HG03280 (cell line): ENCODE measurements at regions not wholly inside any gene's neighbourhood (a gene's known extent, or its start where the extent isn't known, plus 50 kb on each side); places are given as distances from the start of the nearest gene placed in this dataset.
"Not testable (repeated sequence)": the region's sequence is repeated elsewhere in the genome, so short reads cannot be mapped to it uniquely, and the experiment has no call there.

Experiments used
- ATAC-seq: cut with Tn5 transposase; IDR thresholded peaks from one replicate; pipeline ENCODE4 v1.9.1; 2021; ENCODE audit warnings: mild to moderate bottlenecking, moderate library complexity; ENCODE audit not compliant: unreplicated experiment

DNA sequence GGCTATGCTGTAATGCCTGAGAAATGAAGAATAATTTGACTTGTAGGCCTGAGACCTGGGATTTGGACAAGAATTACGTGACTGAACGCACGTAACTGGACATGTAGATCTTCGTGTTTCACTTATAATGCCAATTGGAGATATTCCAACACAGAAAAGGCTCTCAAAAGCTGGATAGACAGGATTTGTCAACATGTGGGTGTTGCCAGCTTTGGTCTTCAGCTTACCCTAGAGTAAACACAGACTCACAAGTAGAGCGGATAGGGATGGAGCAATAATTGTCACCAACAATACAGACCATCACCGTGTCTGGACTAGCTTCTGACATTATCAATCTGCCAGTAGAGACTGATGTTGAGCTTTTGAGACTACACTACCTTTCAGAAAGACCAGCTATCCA is 1511.0 kb upstream of the ADGRL3 start:
- no peak for ATAC-seq

DNA sequence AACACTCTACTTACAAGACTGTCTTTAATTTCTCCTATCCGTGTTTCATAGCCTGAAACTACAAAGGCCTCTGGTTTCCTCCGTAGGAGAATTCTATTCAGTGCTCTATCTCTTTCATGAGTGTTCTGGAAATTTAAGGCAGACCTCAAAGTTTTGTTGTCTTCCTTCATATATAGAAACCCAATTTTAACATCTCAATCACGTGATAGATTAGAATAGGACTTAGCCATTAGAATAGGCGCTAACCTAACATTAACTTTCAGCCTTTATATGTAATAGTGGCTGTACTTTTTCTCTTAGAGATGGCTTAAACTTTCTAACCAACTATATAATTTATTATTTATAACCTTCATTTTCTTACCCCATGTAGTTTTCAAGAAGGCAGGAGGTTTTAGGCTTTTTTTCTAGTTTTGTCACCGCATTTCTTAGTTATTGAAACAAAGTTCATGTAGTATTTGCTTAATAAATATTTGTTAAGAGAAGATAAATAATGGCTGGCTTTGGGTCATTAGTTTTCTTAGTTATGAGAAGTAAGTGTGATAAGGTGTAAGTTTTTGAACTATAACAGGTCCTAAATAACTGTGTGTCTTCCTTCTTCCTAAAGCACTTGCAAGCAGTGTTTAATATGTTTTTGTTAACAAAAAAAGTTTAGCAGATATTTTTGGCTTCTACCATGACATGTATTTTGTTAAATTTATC is 1504.6 kb upstream of the ADGRL3 start:
- ATAC-seq = no peak

DNA sequence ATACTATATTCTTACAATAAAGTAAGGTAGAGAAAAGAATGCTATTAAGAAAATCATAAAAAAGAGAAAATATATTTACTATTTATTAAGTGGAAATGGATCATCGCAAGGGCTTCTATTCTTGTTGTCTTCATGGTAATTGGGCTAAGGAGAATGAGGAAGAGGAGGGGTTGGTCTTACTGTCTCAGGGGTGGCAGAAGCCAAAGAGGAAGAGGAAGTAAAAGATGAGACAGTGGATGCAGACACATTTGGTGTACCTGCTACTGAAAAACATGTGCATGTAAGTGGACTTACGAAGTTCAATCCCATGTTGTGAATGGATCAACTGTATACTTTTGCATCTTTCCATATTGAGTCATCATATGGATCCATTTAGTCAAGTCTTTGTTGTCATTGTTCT is 1502.1 kb upstream of the ADGRL3 start:
- ATAC-seq = no peak

DNA sequence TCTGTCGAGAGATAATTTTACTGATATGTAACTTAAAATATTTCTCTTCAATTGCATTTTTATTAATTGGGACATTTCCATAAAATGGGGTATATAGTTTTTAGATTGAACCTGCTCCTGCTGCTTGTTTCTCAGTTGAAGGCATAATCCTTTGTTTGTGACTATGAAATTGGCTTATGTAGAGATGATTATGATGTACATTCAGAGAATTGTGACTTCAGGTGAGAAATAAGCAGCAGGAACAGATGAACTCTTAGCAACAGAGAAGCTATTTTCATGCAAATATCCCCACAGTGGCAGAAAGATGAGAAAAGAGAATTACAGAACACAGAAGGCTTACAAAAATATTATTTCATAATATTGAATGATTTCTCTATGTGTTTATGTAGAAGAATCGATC is 1499.5 kb upstream of the ADGRL3 start:
- no peak for ATAC-seq

DNA sequence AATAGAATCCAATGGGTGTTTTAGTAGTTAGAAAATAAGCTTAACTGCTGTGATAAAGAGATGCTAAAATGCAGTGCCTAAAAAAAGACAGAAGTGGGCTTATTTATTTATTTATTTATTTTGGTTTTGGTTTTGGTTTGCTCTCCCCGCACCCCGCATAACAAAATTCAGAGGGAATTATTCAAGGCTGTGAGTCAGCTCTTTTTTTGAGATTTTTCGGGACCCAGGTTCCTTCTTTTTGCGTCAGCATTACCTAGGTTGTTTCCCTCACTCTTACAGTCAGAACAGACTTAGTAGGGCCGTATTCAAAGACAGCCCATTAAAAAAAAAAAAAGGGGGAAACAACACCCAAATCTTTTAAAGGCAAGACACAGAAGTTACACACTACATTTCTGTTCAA is 1495.5 kb upstream of the ADGRL3 start:
- ATAC-seq = no peak

DNA sequence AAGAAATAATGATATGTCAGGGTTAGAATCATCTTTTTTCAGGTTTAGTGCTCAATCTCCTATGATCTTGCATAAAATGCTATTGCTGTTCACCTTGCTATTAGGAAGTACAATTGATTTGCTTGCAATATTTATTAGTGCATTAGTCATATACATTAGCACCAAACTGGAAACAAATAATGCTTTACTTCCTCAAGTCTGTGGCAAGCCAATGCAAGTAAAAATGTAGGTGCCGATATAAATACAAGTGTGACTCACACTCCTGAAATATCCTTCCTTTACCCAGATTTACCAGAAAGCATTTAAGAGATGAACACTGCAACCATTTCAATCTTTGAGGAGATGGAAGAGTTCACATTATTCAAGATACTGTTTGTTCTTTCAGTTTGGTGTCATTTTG is 1487.7 kb upstream of the ADGRL3 start:
- no peak for ATAC-seq

DNA sequence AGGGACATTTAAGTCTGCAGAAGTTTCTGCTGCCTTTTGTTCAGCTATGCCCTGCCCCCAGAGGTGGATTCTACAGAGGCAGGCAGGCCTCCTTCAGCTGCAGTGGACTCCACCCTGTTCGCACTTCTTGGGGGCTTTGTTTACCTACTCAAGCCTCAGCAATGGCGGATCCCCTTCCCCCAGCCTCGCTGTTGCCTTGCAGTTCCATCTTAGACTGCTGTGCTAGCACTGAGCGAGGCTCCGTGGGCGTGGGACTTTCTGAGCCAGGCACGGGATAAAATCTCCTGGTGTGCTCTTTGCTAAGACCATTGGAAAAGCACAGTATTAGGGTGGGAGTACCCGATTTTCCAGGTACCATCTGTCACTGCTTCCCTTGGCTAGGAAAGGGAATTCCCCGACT is 1475.8 kb upstream of the ADGRL3 start:
- ATAC-seq = not testable (repeated sequence)

DNA sequence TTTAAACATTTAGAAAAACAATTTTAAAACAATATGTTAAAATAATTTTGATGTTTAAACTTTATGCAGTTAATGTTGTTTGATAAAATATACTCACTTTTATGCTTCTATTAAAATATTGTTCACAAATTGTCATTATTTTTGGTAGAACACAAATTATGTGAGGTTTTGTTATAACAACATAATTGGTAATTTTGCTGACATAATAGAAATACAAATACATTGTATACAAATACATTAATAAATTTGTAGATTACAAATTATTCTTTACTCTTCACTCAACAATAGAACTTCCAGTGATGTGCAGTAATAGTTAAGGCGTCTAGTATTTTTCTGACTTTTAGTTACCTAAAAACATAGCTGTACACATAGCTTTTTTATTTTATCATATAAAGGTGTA is 1472.4 kb upstream of the ADGRL3 start:
- no peak for ATAC-seq

DNA sequence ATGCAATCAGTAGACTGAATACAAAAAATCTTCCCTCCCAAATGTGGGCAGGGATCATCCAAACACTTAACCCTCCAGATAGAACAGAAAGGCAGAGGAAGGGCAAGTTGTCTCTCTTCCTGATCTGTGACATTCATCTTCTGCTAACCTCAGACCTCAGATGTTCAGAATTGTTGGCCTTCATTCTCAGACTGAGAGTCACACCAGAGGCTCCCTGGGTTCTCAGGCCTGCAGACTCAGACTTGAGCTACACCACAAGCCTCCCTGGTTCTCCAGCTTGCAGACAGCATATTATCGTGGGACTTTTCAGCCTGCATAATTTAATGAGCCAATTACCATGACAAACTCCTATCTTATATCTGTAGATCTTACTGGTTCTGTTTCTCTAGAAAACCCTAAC is 1471.6 kb upstream of the ADGRL3 start:
- no peak for ATAC-seq

DNA sequence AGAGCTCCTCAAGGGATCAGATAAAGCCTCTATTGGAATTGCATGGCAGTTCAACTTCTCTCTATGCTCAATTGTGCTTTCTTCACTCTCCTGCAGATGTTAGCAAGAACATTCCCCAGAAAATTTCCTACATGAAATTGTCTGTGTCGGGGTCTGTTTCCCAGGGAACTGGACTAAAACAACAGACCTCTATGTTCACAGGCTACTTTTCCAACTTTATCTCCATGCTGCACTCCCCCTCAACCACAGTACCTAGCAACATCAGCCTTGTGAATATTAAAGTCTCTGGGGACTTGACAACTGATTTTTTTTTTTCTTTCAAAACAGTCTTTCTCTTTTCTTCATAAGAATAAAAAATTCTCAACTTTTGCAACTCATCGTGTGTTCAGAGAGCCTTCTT is 1470.8 kb upstream of the ADGRL3 start:
- no peak for ATAC-seq

DNA sequence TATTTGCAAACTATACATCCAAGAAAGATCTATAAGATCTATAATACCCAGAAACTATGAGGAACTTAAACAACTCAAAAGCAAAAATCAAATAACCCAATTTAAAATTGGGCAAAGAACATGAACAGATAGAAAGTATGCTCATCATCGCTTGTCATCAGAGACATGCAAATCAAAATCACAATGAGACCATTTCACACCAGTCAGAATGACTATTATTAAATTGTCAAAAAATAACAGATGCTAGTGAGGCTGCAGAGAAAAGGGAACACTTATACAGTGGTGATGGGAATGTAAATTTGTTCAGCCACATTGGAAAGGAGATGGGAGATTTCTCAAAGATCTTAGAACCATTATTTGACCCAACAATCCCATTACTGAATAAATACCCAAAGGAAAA is 1451.7 kb upstream of the ADGRL3 start:
- no peak for ATAC-seq

DNA sequence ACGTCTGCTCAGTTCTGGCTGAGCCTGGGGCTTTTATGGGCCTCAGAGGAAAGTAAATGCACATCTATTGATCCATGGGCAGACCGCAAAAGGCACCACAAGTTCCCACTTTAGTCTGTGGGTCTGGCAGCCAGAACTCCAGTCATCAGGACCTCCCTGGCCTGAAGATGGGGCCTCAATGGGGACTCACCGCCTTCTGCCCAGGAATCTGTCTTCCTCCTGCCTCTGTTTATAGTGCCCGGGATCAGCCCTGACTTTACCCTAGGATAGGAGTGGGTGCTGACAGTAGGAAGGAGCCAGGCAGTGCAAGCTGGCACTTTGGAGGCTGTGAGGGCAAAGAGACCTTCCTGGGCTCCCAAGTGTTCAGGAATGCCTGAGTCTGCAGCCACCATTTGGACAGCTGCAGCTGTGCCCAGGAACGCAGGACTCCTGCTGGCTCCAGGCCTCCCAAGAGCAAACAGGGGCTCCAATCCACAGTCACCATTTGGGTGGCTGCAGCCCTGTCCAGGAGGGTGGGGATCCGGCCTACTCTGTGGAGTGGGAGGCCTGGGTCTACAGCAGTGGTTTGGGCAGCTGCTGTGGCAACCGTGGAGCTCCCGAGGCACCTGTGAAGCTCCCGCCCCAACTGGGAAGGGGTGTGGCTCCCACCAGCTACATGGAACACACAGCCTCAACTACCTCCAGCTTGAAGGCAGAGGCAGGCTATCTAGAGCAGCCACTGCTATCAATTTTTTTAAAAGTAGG is 1440.9 kb upstream of the ADGRL3 start:
- no peak for ATAC-seq

DNA sequence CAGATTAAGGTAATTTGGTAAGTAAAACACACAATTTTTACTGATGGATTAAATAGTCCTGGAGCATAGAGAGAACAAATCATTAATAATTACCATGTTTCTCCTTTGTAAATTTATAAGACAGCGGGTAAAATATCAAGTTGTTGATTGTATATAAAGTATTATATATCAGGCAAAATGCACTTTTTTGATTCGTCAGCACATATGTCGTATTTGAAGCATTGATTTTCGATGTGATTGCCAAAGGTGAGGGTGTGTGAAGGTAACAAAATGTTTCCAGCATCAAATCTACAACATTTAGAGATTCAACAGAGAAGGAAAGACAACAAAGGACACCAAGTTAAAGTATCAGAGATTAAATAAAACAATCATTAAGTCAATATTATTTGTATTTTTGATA is 1437.8 kb upstream of the ADGRL3 start:
- ATAC-seq = no peak

DNA sequence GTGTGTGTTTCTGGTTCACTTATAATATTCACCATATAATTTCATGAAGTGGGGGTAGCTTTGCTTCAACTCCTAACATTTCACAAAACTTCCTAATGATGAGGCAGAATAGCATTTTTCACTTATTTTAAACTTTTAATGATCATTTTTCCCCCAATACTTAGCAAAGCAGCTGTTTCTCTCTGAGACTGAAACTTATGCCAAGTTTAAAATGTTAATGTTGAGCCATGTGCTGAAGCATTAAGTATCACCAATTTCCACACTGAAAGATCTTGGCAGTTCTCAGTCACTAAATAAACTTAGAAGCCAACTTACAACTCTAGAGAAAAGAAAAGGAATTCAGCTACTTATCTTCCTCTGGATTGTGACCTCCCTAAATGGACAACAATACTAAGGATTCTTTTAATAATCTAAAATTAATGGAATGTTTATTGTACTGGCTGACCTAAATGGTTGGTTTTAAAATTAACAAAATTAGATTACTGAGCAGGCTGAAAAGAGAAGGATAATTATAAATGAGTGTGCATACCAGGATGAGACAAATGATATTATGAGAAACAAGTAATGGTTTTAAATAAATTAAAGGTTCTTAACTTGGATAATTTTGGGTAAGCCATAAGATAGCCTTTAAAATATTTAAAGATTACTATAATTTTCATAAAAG is 1429.4 kb upstream of the ADGRL3 start:
- no peak for ATAC-seq

DNA sequence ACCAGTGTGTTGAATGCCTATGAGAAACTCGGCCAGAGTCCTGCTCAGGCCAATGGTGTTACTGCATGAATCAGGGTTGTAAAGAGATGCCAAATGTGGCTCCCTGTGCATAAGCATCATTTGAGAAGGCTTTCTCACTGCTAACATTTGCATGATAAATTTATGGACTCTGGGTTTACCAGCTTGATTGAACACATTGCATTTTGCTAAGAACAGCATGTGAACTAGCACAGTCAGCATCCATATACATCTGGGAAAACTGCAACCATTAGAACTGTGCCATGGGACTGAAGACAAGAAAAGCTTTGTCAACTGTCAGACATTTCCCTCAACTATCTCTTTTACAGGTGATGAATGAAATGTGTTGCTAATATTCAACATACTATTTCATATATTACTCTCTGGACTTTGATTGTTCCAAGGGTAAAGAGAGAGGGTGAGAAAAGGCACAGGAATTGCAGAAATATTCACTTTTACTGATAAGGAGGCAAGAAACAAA is 1427.4 kb upstream of the ADGRL3 start:
- no peak for ATAC-seq

DNA sequence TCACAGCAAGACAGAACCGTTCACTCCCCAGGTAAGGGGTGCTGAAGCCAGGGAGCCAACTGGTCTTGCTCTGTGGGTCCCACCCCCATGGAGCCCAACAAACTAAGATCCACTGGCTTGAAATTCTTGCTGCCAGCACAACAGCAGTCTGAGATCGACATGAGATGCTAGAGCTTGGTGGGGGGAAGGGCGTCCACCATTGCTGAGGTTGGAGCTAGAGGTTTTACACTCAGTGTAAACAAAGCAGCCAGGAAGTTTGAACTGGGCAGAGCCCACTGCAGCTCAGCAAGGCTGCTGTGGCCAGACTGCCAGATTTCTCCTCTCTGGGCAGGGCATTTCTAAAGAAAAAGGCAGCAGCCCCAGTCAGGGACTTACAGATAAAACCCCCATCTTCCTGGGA is 1419.9 kb upstream of the ADGRL3 start:
- not testable (repeated sequence) for ATAC-seq

DNA sequence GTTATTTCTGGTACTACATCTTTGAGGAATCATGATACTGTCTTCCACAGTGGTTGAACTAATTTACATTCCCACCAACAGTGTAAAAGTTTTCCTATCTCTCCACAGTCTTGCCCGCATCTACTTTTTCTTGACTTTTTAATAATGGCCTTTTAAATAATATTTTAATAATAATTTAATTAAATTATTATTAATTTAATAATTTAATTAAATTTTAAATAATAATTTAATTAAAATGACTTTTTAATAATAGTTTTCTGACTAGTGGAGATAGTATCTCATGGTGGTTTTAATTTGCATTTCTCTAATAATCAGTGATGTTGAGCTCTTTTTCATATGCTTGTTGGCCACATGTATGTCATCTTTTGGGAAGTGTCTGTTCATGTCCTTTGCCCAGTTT is 1395.0 kb upstream of the ADGRL3 start:
- no peak for ATAC-seq

DNA sequence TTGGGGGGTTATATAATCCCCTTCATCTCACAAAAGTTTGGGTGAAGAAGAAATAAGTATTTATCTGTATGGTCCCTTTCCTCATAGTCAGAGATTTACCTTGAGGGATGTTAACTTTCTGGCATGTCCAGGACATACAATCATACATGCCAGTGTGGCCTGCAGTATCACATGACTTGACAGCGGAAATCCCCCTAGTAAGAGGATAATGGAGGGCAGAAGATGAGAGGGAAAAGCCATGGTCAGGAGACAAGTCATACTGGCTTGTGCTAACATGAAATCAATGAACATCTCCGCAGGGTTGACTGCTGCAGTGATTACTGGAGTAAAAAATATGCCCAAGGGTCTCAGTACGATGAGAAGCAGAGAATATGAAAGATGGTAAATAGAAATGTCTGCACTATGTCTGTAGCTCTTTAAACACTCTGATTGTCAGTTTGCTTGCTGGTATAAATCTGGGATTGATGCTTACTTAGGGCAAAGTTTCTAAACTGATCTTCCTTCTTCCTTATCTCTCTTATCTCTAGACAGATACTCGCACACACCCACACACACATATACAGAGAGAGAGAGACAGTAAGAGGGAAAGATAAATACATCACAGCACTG is 1385.6 kb upstream of the ADGRL3 start:
- no peak for ATAC-seq

DNA sequence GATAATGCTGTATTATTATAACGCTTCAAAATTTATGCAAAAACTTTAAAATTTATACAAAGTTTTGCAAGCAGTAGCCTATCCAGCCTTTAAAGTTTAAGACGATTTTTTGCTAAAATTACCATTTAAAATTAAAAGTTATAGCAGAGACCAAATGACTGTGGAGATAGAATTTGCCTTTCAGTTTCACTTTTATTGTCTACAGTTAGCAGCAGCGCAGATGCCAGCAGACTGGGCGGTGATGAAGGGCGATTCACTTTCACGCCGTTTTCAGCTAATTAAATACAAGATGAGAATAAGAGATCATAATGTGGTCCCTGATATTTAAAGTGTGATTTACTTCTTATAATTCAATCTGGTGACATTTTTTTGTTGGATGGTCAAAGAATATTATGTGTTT is 1381.5 kb upstream of the ADGRL3 start:
- no peak for ATAC-seq

DNA sequence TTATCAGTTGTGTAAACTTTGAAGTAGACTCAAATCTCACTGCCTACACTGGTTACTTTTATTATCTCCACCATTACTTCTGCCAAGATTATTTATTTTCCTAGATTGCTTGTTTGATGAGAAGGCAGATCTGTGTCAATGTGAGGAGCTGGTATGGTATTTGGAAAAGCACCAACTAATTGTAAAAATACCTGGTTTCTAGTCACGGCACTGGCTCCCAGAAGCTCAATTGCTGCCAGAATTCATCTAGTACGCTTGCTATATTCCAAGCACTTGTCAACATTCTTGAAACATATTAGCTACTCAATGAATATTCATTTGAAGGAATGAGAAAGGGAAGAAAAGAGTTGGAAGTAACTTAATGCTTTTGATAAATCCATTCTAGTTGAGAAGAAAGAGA is 1376.8 kb upstream of the ADGRL3 start:
- ATAC-seq = no peak

DNA sequence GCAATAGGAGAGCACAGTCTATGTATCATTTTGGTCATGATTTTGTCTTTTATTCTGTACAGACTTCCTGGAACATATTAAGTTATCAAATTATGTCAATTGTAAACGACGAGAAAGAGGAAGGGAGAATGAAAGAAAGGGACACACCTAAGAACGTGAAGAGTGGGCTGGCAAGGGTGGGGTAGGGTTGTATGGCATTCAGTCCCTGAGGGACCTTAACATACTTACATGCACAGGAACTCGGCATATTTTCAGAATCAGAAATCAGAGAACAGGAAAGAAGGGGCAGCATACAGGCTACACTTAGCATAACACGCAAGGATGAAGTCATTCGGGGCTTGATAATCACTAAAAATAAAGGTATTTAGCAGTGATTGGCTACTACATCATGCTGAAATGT is 1375.0 kb upstream of the ADGRL3 start:
- no peak for ATAC-seq

DNA sequence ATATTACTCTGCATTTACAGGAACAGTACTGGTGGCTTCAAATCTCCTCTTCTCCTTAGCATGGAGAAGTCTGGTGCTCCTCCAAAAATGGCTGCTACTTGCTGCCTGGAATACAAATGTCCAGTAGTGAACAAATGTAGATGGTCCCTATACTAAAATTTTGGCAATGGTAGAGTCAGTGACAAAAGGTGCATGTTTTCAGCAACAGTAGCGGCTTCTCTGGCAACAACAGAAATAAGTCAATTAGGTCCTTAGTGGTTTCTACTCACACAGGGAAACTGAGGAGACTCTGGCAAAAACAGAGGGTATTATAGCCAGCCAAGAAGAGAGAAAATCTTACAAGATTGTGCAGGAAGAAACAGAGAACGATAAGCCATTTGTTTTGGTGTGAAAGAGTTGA is 1368.4 kb upstream of the ADGRL3 start:
- ATAC-seq = no peak
